HL-60 (cell line): ENCODE measurements at regions not wholly inside any gene's neighbourhood (a gene's known extent, or its start where the extent isn't known, plus 50 kb on each side); places are given as distances from the start of the nearest gene placed in this dataset.

ENCODE experiments used
- DNase-seq, 2 experiments: peaks; one replicate each; pipeline ENCODE4 v3.0.0-alpha.2; 2010 to 2020; ENCODE audit warnings: low read depth in 1 of 2, low spot score in 1 of 2
- H3K27ac ChIP-seq: fragments of 250-450 bp; sonication (Bioruptor Pico); replicated peaks from 2 replicates; pipeline ENCODE4 v1.5.1; 2020; ENCODE audit warnings: mild to moderate bottlenecking, moderate library complexity
- H3K27me3 ChIP-seq: fragments of 250-450 bp; sonication (Bioruptor Pico); 2 replicates; pipeline ENCODE4 v1.5.1; 2021; ENCODE audit warnings: mild to moderate bottlenecking, moderate library complexity; ENCODE audit not compliant: insufficient read depth, poor library complexity, severe bottlenecking
- H3K4me3 ChIP-seq: replicated peaks from 2 replicates; pipeline ENCODE4 v1.5.1; 2011; ENCODE audit warnings: mild to moderate bottlenecking, control low read depth, low read length; ENCODE audit not compliant: insufficient read depth
- GABPA ChIP-seq: IDR thresholded peaks from 2 replicates; pipeline ENCODE4 v1.6.1; 2012; ENCODE audit warnings: low read depth
- POLR2AphosphoS5 ChIP-seq: IDR thresholded peaks from 2 replicates; pipeline ENCODE4 v1.6.1; 2012; ENCODE audit warnings: low read depth
- SPI1 ChIP-seq: IDR thresholded peaks from 2 replicates; pipeline ENCODE4 v1.6.1; 2012; ENCODE audit warnings: low read depth, mild to moderate bottlenecking, borderline replicate concordance
- TF ChIP-seq, protein P1 (sequence below): IDR thresholded peaks from 2 replicates; pipeline ENCODE4 v1.6.1; 2012; ENCODE audit warnings: low read depth; ENCODE audit not compliant: insufficient replicate concordance
- TF ChIP-seq, protein P2 (sequence below): IDR thresholded peaks from one replicate; pipeline ENCODE4 v1.5.1; 2011; ENCODE audit warnings: low read length, control low read depth, inconsistent platforms; ENCODE audit not compliant: insufficient read depth

DNA sequence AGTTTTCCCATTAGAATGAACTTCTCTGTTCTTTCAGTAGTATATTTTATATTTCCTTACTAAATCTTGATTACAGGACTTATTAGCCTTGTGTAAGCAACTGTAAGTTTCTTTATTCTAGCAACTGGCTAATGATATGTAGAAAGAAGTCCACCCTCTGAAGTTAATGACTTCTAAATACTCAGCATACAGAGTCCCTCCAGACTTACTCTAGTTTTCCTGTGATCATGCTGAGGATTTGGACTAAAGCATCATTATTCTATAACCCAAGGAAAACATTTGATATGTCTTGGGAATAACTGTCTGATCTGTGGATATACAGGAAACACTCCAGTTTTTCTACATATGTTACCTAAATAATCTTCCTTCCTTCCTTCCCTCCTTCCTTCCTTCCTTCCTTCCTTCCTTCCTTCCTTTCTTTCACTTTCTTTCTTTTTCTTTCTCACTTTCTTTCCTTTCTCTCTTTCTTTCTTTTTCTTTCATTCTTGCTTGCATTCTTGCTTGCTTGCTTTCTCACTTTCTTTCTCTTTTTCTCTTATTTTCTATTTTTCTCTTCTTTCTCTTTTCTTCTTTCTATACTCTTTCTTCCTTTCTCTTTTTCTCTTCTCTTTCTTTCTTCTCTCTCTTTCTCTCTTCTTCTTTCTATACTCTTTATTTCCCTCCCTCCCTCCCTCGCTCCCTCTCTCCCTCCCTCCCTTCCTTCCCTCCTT lies 297.6 kb upstream of the MTPN start:
- no peak overlapping the region for H3K4me3 ChIP-seq

DNA sequence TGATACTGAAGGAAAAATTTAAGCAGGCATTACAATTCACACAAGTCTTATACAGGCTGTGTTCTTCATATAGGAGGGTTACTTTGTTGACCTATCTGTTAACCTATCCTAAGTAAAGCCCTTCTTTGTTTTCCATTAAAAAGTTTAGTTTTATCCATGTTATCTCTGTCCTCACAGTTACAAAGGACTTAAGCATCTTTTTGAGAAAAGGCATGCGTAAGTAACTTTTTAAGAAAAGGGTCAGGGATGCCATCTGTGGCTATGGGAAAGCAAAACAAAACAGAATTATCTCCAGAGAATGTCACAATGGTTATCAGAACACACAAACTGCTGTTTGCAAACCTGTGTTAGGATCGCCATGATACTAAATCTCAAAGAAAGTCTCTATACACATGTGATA lies 295.8 kb upstream of the MTPN start:
- no peak overlapping the region for H3K4me3 ChIP-seq
- H3K27me3 ChIP-seq: no peaks in the 10 kb centered on the region
- TF ChIP-seq GABPA (no peak), SPI1 (no peak), POLR2AphosphoS5 (no peak)
- TF ChIP-seq, protein P1, sequence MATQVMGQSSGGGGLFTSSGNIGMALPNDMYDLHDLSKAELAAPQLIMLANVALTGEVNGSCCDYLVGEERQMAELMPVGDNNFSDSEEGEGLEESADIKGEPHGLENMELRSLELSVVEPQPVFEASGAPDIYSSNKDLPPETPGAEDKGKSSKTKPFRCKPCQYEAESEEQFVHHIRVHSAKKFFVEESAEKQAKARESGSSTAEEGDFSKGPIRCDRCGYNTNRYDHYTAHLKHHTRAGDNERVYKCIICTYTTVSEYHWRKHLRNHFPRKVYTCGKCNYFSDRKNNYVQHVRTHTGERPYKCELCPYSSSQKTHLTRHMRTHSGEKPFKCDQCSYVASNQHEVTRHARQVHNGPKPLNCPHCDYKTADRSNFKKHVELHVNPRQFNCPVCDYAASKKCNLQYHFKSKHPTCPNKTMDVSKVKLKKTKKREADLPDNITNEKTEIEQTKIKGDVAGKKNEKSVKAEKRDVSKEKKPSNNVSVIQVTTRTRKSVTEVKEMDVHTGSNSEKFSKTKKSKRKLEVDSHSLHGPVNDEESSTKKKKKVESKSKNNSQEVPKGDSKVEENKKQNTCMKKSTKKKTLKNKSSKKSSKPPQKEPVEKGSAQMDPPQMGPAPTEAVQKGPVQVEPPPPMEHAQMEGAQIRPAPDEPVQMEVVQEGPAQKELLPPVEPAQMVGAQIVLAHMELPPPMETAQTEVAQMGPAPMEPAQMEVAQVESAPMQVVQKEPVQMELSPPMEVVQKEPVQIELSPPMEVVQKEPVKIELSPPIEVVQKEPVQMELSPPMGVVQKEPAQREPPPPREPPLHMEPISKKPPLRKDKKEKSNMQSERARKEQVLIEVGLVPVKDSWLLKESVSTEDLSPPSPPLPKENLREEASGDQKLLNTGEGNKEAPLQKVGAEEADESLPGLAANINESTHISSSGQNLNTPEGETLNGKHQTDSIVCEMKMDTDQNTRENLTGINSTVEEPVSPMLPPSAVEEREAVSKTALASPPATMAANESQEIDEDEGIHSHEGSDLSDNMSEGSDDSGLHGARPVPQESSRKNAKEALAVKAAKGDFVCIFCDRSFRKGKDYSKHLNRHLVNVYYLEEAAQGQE: no peak
- TF ChIP-seq, protein P2, sequence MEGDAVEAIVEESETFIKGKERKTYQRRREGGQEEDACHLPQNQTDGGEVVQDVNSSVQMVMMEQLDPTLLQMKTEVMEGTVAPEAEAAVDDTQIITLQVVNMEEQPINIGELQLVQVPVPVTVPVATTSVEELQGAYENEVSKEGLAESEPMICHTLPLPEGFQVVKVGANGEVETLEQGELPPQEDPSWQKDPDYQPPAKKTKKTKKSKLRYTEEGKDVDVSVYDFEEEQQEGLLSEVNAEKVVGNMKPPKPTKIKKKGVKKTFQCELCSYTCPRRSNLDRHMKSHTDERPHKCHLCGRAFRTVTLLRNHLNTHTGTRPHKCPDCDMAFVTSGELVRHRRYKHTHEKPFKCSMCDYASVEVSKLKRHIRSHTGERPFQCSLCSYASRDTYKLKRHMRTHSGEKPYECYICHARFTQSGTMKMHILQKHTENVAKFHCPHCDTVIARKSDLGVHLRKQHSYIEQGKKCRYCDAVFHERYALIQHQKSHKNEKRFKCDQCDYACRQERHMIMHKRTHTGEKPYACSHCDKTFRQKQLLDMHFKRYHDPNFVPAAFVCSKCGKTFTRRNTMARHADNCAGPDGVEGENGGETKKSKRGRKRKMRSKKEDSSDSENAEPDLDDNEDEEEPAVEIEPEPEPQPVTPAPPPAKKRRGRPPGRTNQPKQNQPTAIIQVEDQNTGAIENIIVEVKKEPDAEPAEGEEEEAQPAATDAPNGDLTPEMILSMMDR: no peak
- DNase-seq: no peak
- H3K27ac ChIP-seq: no peak overlapping the region

More for the DNA sequence above, 297.6 kb upstream of the MTPN start:
- TF ChIP-seq, protein P1: no peak
- TF ChIP-seq POLR2AphosphoS5: no peak
- TF ChIP-seq, protein P2: no peak
- no peak for TF ChIP-seq SPI1
- TF ChIP-seq GABPA: no peak
- DNase-seq: no peak
- Histone ChIP-seq H3K27me3 (no peaks in the 10 kb centered on the region), H3K27ac (no peak overlapping the region)

GRCh38 chr7:136267822-136268221 lies 290.7 kb upstream of the MTPN start:
- DNase-seq: no peak
- Histone ChIP-seq H3K27ac (no peak overlapping the region), H3K4me3 (no peak overlapping the region), H3K27me3 (no peaks in the 10 kb centered on the region)
- no peak for TF ChIP-seq GABPA
- TF ChIP-seq POLR2AphosphoS5: no peak
- TF ChIP-seq, protein P2: no peak
- TF ChIP-seq, protein P1: no peak
- no peak for TF ChIP-seq SPI1
